ENCODE measurements at regions not wholly inside any gene's neighbourhood (a gene's known extent, or its start where the extent isn't known, plus 50 kb on each side); places are given as distances from the start of the nearest gene placed in this dataset.
"Not testable (repeated sequence)": the region's sequence is repeated elsewhere in the genome, so short reads cannot be mapped to it uniquely, and the experiment has no call there.

GRCh38 chr12:41663598-41664265, 475.6 kb downstream of the PDZRN4 start:
- DNase-seq (ENCODE audit: low spot score), result peak; percentile 45

DNA sequence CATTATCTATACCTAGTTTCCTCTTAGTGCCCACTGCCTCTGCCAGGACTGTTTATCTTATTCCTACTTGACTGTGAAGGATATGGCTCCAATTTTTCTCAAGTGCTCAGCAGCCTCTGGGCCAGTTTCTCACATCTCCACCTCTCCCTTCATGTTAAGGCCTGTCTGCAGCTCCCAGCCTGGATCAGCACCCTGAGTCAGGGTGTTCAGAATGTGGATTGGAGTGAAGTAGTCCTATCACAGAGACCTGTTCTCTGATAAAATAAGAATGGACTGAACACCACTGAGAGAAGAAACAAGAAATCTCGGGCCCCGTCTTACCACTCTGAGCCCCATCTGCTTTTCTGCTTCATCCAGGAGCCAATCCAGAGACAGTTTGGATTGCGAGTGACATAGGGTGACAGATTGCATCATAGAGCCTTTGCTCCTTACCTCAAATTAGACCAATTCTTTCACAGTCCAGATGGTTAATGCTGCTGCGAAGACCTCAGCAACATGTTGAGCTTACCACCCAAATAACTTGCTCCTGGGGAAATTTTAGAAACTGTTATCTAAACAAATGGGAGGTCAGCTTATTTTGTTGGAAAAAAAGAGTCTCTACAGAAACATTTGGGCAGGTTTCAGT, 473.1 kb downstream of the PDZRN4 start:
- DNase-seq (ENCODE audit: low spot score), result no peak

DNA sequence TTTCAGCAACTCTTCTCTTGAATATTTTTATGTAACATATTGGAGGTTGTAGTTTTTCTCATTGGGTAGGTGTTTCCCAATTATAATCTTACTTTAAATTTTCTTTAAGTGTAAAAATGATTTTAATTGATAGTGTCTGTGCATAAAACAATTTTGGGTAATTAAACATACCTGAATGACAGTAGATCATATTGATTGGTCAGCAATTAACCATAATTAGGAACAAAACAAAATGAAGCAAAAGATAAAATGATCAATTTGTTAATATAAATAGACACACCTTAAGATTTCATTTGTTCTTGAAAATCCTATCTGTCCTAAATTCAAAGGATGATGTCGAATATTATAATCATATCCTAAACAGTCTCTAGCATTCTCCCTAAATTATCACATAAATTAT, 468.3 kb downstream of the PDZRN4 start:
- DNase-seq (ENCODE audit: low spot score), result no peak

GRCh38 chr12:41653386-41654326, 465.5 kb downstream of the PDZRN4 start:
- DNase-seq (ENCODE audit: low spot score), result no peak

DNA sequence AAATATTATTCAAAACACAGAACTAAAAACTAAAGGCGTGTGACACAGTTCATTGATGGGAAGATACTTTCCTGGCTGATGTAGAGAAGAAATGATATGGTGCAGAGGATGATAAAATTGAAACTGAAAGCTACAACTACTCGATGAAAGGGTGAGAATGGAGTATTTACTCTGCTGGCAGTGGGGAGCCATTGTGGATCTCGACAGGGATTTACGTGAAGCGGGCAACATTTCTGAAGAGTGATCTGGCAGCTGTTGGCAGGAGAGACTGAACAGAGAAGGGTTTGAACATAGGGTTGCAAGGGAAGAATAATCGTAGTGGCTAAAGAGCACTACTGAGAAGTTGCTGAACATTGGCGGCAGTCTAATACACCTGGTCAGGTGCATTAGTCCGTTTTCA, 464.9 kb downstream of the PDZRN4 start:
- no peak for DNase-seq (ENCODE audit: low spot score)

- DNase-seq (ENCODE audit: low spot score), result no peak
Observed at GRCh38 chr12:41645624-41646023, 457.5 kb downstream of the PDZRN4 start.

GRCh38 chr12:41642808-41643207, 454.7 kb downstream of the PDZRN4 start:
- DNase-seq (ENCODE audit: low spot score), result not testable (repeated sequence)

GRCh38 chr12:41636653-41637052, 448.5 kb downstream of the PDZRN4 start:
- DNase-seq (ENCODE audit: low spot score), result no peak

DNA sequence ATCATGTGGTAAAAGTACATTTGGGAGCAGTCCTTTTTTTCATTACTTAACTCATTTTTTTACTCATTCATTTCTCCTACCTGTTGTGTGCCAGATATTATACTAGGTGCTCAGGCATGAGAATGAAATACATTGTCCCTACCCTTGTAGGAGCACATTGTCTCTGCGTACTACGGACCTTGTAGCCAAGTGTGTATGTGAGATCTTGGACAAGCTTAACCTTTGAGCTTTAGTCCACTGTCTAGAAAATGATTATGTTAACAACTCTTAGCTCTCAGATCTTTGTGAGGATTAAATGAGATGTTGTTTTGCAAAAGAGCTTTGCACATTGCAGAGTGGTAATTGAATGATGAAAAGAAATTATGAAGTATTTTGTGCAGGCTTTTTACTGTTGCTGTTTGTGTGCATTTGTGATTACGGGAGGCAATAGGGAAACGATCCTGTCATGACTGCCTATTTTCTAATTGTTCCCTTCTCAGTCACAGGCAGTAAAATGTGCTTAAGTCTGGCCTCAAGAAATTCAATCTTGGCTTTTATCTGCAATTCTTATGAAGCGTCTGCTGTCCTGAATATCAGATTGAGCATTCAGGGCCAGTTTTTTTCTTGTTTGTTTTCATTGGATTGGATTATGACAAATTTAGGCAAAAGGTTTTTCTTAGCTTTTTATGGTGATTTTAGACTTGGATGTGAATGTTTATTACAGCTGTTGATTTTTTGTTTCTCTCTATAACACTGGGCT, 447.7 kb downstream of the PDZRN4 start:
- DNase-seq (ENCODE audit: low spot score), result no peak

GRCh38 chr12:41634091-41634490, 446.0 kb downstream of the PDZRN4 start:
- no peak for DNase-seq (ENCODE audit: low spot score)

DNA sequence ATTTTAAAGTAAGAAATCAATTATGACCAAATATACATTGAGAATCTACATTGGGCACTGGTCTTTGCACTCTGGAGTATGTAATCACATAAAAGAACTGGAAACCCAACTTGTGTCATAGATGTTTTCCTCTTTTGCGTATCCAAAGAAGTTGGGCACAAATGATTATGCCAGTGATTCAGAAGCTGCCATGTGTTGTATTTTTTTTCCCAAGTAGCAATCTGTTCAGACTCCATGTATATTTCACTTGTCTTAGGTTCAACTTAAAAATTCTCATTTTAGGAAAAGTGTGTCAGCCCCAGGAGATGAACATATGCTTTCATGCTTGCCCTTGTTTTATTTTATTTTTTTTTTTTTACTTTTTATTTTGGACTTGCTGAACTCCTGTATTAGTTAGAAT, 441.5 kb downstream of the PDZRN4 start:
- no peak for DNase-seq (ENCODE audit: low spot score)

- DNase-seq (ENCODE audit: low spot score), result no peak
Observed at GRCh38 chr12:41627476-41627875, 439.4 kb downstream of the PDZRN4 start.

DNA sequence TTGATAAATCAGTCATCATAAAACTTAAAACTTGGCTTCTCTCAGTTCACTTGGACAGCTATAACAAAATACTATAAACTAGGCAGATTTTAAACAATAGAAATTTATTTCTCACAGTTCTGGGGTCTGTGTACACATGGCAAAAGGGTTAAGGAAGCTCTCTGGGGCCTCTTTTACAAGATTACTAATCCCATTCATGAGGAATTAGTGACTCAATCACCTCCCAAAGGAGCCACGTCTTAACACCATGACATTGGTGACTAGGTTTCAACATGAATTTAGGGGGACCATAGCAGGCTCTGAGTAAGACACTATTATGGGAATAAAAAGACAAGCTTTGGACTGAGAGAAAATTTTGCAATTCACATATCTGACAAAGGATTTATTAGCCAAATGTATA, 436.5 kb downstream of the PDZRN4 start:
- no peak for DNase-seq (ENCODE audit: low spot score)
